ENCODE measurements at regions not wholly inside any gene's neighbourhood (a gene's known extent, or its start where the extent isn't known, plus 50 kb on each side); places are given as distances from the start of the nearest gene placed in this dataset.

DNA sequence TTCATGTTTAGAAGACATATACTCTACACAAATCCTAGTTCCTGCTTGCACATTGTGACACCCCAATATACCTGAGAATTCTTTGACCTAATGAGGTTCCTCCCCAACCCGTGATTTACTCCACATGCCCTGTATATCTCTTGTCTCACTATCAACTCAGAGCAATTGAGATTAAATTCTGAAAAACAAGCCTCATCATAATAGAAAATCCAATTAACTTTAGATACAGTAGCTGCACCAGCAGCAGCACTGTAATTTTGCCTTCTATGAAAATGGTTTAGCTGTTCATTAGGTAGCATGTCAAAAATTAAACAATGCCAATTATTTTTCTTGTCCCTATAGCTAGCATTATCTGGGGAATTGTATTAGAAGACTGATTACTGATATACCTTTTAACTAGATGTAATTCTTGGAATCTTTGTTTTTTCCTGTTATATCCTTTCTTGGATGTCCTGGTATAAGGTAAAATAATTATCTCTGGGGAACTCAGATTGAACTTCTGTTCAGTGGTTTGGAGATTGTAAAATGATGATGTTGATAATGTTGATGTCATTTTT lies 218.9 kb upstream of the TANK start:
- FAIRE-seq (no peak), DNase-seq (no peak)
- H3K9me3 ChIP-seq (ENCODE audit: control insufficient read depth in 2 of 2, insufficient read depth in 1 of 2, low read depth in 1 of 2, low read length in 1 of 2) = no peaks in the 10 kb centered on the region
- no peak overlapping the region for H3K4me3 ChIP-seq (ENCODE audit: low read depth in 1 of 3, low read length in 3 of 3)
- no peaks in the 10 kb centered on the region for H3K27me3 ChIP-seq (ENCODE audit: control insufficient read depth in 3 of 3, insufficient read depth in 3 of 3, low read length in 3 of 3)
- H3K36me3 ChIP-seq (ENCODE audit: control insufficient read depth in 3 of 3, insufficient read depth in 2 of 3, low read depth in 1 of 3, low read length in 3 of 3) = no peaks in the 10 kb centered on the region
- H3K4me1 ChIP-seq (ENCODE audit: control insufficient read depth in 3 of 3, insufficient read depth in 2 of 3, low read depth in 1 of 3, low read length in 2 of 3) = no peaks in the 10 kb centered on the region
- 15 to 54% (median 34%) methylated on average over 1 of the region's 1 CpG for WGBS, 3 donors
- no peak overlapping the region for H3K27ac ChIP-seq (ENCODE audit: low read depth in 1 of 3, low read length in 2 of 3)

DNA sequence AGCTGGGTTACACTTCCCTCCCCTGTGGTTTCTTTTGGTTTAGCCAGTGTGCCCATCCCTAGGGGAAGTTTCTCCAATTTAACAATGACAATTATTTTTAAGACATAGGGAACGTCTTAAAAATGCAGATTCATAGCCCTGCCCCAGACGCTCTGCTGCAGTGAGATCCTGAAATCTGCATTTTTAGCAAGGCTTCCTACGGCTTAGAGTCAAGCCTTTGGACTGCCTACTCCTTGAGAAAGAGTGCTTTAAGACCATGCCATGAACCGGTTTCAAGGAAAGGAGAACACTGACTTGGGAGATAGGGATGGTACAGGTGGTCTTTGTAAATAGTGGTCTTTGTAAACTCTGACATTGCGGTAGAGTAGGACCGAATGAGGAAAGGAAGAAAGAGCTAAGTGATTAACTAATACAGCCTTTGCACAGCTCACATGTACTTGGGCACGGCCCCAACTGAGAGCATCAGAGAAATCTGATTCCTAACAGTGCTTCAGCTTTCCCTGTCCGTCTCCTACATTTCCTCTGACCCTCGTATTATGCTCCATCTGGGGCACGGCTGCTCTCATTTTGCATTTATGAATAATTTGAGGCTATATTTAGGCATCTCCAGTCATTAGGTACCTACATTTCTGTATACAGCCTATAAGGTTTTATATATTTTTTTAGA lies 217.6 kb upstream of the TANK start:
- H3K36me3 ChIP-seq (ENCODE audit: control insufficient read depth in 3 of 3, insufficient read depth in 2 of 3, low read depth in 1 of 3, low read length in 3 of 3) = no peaks in the 10 kb centered on the region
- no peaks in the 10 kb centered on the region for H3K9me3 ChIP-seq (ENCODE audit: control insufficient read depth in 2 of 2, insufficient read depth in 1 of 2, low read depth in 1 of 2, low read length in 1 of 2)
- H3K27me3 ChIP-seq (ENCODE audit: control insufficient read depth in 3 of 3, insufficient read depth in 3 of 3, low read length in 3 of 3) = no peaks in the 10 kb centered on the region
- FAIRE-seq (no peak), DNase-seq (no peak)
- H3K4me3 ChIP-seq (ENCODE audit: low read depth in 1 of 3, low read length in 3 of 3) = no peak overlapping the region
- H3K27ac ChIP-seq (ENCODE audit: low read depth in 1 of 3, low read length in 2 of 3) = no peak overlapping the region
- H3K4me1 ChIP-seq (ENCODE audit: control insufficient read depth in 3 of 3, insufficient read depth in 2 of 3, low read depth in 1 of 3, low read length in 2 of 3) = no peaks in the 10 kb centered on the region
- WGBS, 3 donors = 74 to 85% (median 81%) methylated on average over 10 of the region's 10 CpGs

DNA sequence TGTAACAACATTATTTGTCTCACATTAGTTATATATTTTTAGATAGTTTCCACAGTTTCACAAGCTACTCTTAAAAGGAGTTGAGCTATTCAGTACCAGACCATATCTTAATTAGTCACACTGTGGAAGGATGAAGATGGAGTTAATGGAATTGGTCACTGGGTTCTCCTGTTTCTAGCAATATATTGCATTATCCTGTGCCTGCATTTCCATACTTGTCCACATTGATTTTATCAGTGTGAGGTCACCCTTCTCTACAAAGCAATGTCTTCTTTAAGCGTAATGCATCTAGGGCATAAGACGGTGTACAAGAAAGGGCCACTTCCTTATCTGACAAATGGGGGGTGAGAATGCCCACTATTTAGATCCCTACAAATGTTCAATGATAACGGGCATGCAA lies 216.8 kb upstream of the TANK start:
- Histone ChIP-seq H3K9me3 (ENCODE audit: control insufficient read depth in 2 of 2, insufficient read depth in 1 of 2, low read depth in 1 of 2, low read length in 1 of 2) (no peaks in the 10 kb centered on the region), H3K27me3 (ENCODE audit: control insufficient read depth in 3 of 3, insufficient read depth in 3 of 3, low read length in 3 of 3) (no peaks in the 10 kb centered on the region), H3K27ac (ENCODE audit: low read depth in 1 of 3, low read length in 2 of 3) (no peak overlapping the region), H3K4me1 (ENCODE audit: control insufficient read depth in 3 of 3, insufficient read depth in 2 of 3, low read depth in 1 of 3, low read length in 2 of 3) (no peaks in the 10 kb centered on the region), H3K36me3 (ENCODE audit: control insufficient read depth in 3 of 3, insufficient read depth in 2 of 3, low read depth in 1 of 3, low read length in 3 of 3) (no peaks in the 10 kb centered on the region), H3K4me3 (ENCODE audit: low read depth in 1 of 3, low read length in 3 of 3) (no peak overlapping the region)
- no peak for FAIRE-seq
- 93 to 94% (median 94%) methylated on average over 3 of the region's 3 CpGs for WGBS, 3 donors
- DNase-seq = no peak

DNA sequence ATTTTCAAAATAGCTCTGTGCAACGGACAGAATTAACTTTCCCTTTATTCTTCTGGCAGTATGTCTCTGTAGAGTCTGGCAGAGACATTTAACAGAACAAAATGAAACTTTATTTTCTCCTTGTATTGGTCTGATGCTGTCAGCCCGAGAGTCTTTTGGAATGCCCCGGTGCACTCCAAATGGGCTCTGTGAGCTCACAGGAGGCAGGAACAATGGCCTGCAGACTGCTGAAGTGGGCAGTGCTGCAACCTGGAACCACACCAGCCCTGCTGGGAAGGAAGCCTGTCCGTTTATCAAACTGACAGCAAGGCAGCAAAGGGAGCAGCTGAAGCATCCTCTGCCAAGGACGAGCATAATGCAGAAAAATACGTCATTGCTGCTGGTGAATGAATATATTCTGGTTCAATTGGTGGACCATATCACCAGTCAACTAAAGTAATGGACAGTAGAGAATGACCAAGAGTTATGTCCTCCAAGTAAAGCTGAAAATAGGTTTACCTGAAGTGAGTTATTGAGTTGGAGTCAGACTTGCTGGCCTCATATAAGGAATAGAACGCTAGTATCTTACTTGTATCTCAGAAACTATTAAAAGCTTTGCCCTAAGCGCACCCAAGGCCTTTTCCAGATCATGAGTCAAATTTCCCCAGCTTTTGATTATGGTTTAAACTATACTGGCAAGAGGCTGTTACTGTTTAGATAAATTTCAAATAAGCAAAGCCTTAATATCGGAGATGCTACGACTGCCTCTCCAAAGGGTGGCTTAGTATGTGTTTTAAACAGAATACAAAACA lies 207.6 kb upstream of the TANK start:
- Histone ChIP-seq H3K4me3 (ENCODE audit: low read depth in 1 of 3, low read length in 3 of 3) (no peak overlapping the region), H3K4me1 (ENCODE audit: control insufficient read depth in 3 of 3, insufficient read depth in 2 of 3, low read depth in 1 of 3, low read length in 2 of 3) (no peaks in the 10 kb centered on the region), H3K27me3 (ENCODE audit: control insufficient read depth in 3 of 3, insufficient read depth in 3 of 3, low read length in 3 of 3) (peaks cover 0 to 4% (median 0%) of the 10 kb centered on the region in 3 donors), H3K27ac (ENCODE audit: low read depth in 1 of 3, low read length in 2 of 3) (peak overlapping the region in 1 of 3 donors; percentile 3), H3K36me3 (ENCODE audit: control insufficient read depth in 3 of 3, insufficient read depth in 2 of 3, low read depth in 1 of 3, low read length in 3 of 3) (no peaks in the 10 kb centered on the region), H3K9me3 (ENCODE audit: control insufficient read depth in 2 of 2, insufficient read depth in 1 of 2, low read depth in 1 of 2, low read length in 1 of 2) (no peaks in the 10 kb centered on the region)
- DNase-seq (peak in 1 of 2 donors; percentile 5), FAIRE-seq (no peak)
- 49 to 76% (median 72%) methylated on average over 10 of the region's 10 CpGs for WGBS, 3 donors

DNA sequence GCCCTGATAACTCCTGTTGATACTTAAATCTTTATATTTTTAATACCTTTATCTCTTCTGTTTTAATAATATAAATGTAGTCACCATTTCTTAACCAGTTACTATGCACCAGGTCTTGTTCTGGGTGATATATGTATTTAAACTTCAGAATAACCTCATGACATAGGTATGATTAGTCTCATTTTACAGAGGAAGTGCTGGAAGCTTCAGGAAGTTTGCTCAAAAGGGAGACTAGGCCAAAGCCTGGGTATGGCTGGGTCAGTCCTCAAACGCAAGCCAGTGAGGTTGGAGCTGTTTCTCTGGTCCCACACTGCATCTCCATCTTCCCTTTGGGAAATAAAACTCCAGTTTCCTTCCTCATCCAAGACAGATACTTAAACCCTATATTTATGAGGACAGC lies 204.7 kb upstream of the TANK start:
- Histone ChIP-seq H3K27ac (ENCODE audit: low read depth in 1 of 3, low read length in 2 of 3) (peak overlapping the region in 1 of 3 donors; percentile 4), H3K36me3 (ENCODE audit: control insufficient read depth in 3 of 3, insufficient read depth in 2 of 3, low read depth in 1 of 3, low read length in 3 of 3) (no peaks in the 10 kb centered on the region), H3K27me3 (ENCODE audit: control insufficient read depth in 3 of 3, insufficient read depth in 3 of 3, low read length in 3 of 3) (peaks cover 0 to 4% (median 0%) of the 10 kb centered on the region in 3 donors), H3K9me3 (ENCODE audit: control insufficient read depth in 2 of 2, insufficient read depth in 1 of 2, low read depth in 1 of 2, low read length in 1 of 2) (no peaks in the 10 kb centered on the region), H3K4me1 (ENCODE audit: control insufficient read depth in 3 of 3, insufficient read depth in 2 of 3, low read depth in 1 of 3, low read length in 2 of 3) (no peaks in the 10 kb centered on the region), H3K4me3 (ENCODE audit: low read depth in 1 of 3, low read length in 3 of 3) (no peak overlapping the region)
- WGBS, 3 donors = 67 to 80% (median 76%) methylated on average over 1 of the region's 1 CpG
- DNase-seq (no peak), FAIRE-seq (no peak)

DNA sequence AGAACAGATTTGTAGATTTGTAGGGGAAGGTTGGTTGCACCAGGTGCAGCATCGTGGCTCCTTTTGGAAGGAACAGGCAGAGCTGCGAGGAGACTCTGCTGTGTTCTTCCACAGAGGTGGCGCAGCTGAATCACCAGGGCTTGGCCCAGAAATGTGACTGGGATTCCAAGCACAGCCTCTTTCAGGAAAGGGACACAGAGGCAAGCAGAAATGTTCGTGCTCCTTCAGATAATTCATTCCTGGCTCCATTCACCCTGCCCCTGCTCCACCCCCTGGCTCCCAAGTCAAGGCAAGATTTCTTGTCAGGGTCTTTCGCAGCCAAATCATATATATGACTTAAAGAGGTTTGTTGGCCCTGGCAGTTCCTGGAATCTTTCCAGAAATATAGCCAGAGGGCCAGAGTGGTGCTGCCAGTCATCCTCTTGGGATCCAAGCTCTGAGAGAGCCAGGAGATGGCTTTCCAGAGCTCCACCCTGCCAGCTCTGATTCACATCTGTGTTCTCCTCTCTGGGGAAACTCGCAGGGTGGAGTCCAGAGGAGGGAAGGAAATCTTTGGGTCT lies 203.9 kb upstream of the TANK start:
- no peak for FAIRE-seq
- 65 to 85% (median 83%) methylated on average over 6 of the region's 6 CpGs for WGBS, 3 donors
- no peaks in the 10 kb centered on the region for H3K9me3 ChIP-seq (ENCODE audit: control insufficient read depth in 2 of 2, insufficient read depth in 1 of 2, low read depth in 1 of 2, low read length in 1 of 2)
- H3K27ac ChIP-seq (ENCODE audit: low read depth in 1 of 3, low read length in 2 of 3) = peak overlapping the region in 1 of 3 donors; percentile 20
- H3K36me3 ChIP-seq (ENCODE audit: control insufficient read depth in 3 of 3, insufficient read depth in 2 of 3, low read depth in 1 of 3, low read length in 3 of 3) = no peaks in the 10 kb centered on the region
- no peaks in the 10 kb centered on the region for H3K4me1 ChIP-seq (ENCODE audit: control insufficient read depth in 3 of 3, insufficient read depth in 2 of 3, low read depth in 1 of 3, low read length in 2 of 3)
- DNase-seq = no peak
- no peak overlapping the region for H3K4me3 ChIP-seq (ENCODE audit: low read depth in 1 of 3, low read length in 3 of 3)
- H3K27me3 ChIP-seq (ENCODE audit: control insufficient read depth in 3 of 3, insufficient read depth in 3 of 3, low read length in 3 of 3) = peaks cover 0 to 4% (median 0%) of the 10 kb centered on the region in 3 donors

DNA sequence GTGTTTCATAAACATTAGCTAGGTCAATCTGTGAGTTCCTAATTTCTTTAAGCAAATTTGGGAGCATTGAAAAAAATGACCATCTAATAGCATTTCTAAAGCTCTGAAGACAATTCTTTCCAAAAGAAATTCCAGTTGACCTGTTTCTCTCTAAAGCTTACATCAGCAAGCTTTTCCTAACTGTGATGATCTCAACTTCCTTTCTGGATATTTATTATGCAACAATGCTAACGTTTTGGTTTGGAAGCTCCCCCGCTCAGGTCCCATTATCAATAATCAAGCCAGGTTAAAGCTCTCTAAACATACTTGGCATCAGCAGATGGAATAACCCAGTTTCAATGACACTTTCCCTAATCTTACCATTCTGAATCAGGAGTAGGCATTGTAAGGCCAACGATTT lies 196.3 kb upstream of the TANK start:
- Histone ChIP-seq H3K9me3 (ENCODE audit: control insufficient read depth in 2 of 2, insufficient read depth in 1 of 2, low read depth in 1 of 2, low read length in 1 of 2) (no peaks in the 10 kb centered on the region), H3K4me1 (ENCODE audit: control insufficient read depth in 3 of 3, insufficient read depth in 2 of 3, low read depth in 1 of 3, low read length in 2 of 3) (no peaks in the 10 kb centered on the region), H3K36me3 (ENCODE audit: control insufficient read depth in 3 of 3, insufficient read depth in 2 of 3, low read depth in 1 of 3, low read length in 3 of 3) (no peaks in the 10 kb centered on the region), H3K4me3 (ENCODE audit: low read depth in 1 of 3, low read length in 3 of 3) (no peak overlapping the region), H3K27me3 (ENCODE audit: control insufficient read depth in 3 of 3, insufficient read depth in 3 of 3, low read length in 3 of 3) (no peaks in the 10 kb centered on the region), H3K27ac (ENCODE audit: low read depth in 1 of 3, low read length in 2 of 3) (no peak overlapping the region)
- DNase-seq (no peak), FAIRE-seq (no peak)
- WGBS, 3 donors = 56 to 66% (median 64%) methylated on average over 3 of the region's 3 CpGs

DNA sequence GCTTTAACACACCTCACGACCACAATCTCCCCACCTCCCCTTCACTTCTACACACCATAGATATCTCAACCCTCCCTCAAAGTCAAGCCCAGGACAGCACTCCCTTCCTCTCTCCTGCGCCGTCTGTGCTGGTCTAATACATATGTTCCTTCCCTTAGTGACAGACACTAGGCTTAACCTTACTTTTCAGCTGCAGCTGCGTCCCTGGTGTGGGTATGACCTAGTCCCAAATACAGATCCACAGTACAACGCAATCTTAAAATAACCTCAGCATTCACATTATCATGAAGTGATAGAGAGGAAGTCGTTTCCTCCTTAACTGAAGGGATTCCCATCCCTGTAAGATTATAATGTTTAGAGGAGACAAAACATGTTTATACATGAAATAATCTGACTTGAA lies 192.7 kb upstream of the TANK start:
- WGBS, 3 donors = 55 to 75% (median 63%) methylated on average over 6 of the region's 6 CpGs
- H3K36me3 ChIP-seq (ENCODE audit: control insufficient read depth in 3 of 3, insufficient read depth in 2 of 3, low read depth in 1 of 3, low read length in 3 of 3) = no peaks in the 10 kb centered on the region
- no peaks in the 10 kb centered on the region for H3K27me3 ChIP-seq (ENCODE audit: control insufficient read depth in 3 of 3, insufficient read depth in 3 of 3, low read length in 3 of 3)
- H3K9me3 ChIP-seq (ENCODE audit: control insufficient read depth in 2 of 2, insufficient read depth in 1 of 2, low read depth in 1 of 2, low read length in 1 of 2) = peaks cover 0 to 3% of the 10 kb centered on the region in 2 donors
- H3K27ac ChIP-seq (ENCODE audit: low read depth in 1 of 3, low read length in 2 of 3) = no peak overlapping the region
- H3K4me3 ChIP-seq (ENCODE audit: low read depth in 1 of 3, low read length in 3 of 3) = no peak overlapping the region
- FAIRE-seq (no peak), DNase-seq (no peak)
- H3K4me1 ChIP-seq (ENCODE audit: control insufficient read depth in 3 of 3, insufficient read depth in 2 of 3, low read depth in 1 of 3, low read length in 2 of 3) = no peaks in the 10 kb centered on the region
